GM19023 (cell line): ENCODE measurements at regions not wholly inside any gene's neighbourhood (a gene's known extent, or its start where the extent isn't known, plus 50 kb on each side); places are given as distances from the start of the nearest gene placed in this dataset.
"Not testable (repeated sequence)": the region's sequence is repeated elsewhere in the genome, so short reads cannot be mapped to it uniquely, and the experiment has no call there.

Experiments
- ATAC-seq: cut with Tn5 transposase; IDR thresholded peaks from one replicate; pipeline ENCODE4 v1.9.1; 2021; ENCODE audit warnings: mild to moderate bottlenecking, moderate library complexity; ENCODE audit not compliant: unreplicated experiment

- ATAC-seq, result not testable (repeated sequence)
These were observed 165.1 kb downstream of the LAT start for GRCh38 chr16:29149912-29150311.

- no peak for ATAC-seq
These were observed 164.0 kb downstream of the LAT start for GRCh38 chr16:29148867-29149272.

GRCh38 chr16:29148131-29148691, 163.4 kb downstream of the LAT start:
- ATAC-seq, result no peak

GRCh38 chr16:29147710-29148109, 162.9 kb downstream of the LAT start:
- ATAC-seq, result not testable (repeated sequence)

GRCh38 chr16:29146808-29147643, 162.2 kb downstream of the LAT start:
- not testable (repeated sequence) for ATAC-seq

GRCh38 chr16:29146266-29146665, 161.4 kb downstream of the LAT start:
- ATAC-seq, result no peak

GRCh38 chr16:29145486-29146225, 160.8 kb downstream of the LAT start:
- not testable (repeated sequence) for ATAC-seq

- not testable (repeated sequence) for ATAC-seq
These were observed 160.2 kb downstream of the LAT start for GRCh38 chr16:29145086-29145485.

- not testable (repeated sequence) for ATAC-seq
These were observed 159.8 kb downstream of the LAT start for GRCh38 chr16:29144669-29145062.

GRCh38 chr16:29143739-29144668, 159.2 kb downstream of the LAT start:
- not testable (repeated sequence) for ATAC-seq

GRCh38 chr16:29142506-29142905, 157.7 kb downstream of the LAT start:
- not testable (repeated sequence) for ATAC-seq

- ATAC-seq, result no peak
These were observed 156.9 kb downstream of the LAT start for GRCh38 chr16:29141586-29142324.

- not testable (repeated sequence) for ATAC-seq
These were observed 156.3 kb downstream of the LAT start for GRCh38 chr16:29141121-29141520.

- ATAC-seq, result not testable (repeated sequence)
These were observed 155.3 kb downstream of the LAT start for GRCh38 chr16:29139901-29140855.

- ATAC-seq, result no peak
These were observed 154.5 kb downstream of the LAT start for GRCh38 chr16:29139261-29139802.

GRCh38 chr16:29138698-29139097, 153.8 kb downstream of the LAT start:
- not testable (repeated sequence) for ATAC-seq

GRCh38 chr16:29137894-29138662, 153.2 kb downstream of the LAT start:
- not testable (repeated sequence) for ATAC-seq

GRCh38 chr16:29137461-29137860, 152.6 kb downstream of the LAT start:
- not testable (repeated sequence) for ATAC-seq
